ENCODE measurements at regions not wholly inside any gene's neighbourhood (a gene's known extent, or its start where the extent isn't known, plus 50 kb on each side); places are given as distances from the start of the nearest gene placed in this dataset.

DNA sequence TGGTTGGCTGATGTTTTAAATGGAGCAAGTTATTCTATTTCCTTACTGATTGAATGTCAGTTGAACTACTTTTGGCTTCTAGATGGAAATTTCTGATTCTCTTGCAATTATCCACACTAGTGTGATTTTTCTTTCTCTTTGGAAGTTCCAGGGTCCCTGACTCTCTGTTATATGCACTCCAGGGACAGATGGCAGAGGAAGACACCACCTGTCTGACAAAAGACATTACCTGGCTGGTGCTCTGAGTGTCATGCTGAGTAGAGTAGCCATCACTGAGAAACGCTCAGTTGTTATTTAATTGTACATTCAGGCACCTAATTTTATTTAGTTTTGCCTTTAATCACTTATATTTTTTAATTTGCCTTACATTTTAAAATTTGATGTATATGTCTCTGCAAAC, 105.4 kb upstream of the TLL1 start:
- TF ChIP-seq, protein P1, sequence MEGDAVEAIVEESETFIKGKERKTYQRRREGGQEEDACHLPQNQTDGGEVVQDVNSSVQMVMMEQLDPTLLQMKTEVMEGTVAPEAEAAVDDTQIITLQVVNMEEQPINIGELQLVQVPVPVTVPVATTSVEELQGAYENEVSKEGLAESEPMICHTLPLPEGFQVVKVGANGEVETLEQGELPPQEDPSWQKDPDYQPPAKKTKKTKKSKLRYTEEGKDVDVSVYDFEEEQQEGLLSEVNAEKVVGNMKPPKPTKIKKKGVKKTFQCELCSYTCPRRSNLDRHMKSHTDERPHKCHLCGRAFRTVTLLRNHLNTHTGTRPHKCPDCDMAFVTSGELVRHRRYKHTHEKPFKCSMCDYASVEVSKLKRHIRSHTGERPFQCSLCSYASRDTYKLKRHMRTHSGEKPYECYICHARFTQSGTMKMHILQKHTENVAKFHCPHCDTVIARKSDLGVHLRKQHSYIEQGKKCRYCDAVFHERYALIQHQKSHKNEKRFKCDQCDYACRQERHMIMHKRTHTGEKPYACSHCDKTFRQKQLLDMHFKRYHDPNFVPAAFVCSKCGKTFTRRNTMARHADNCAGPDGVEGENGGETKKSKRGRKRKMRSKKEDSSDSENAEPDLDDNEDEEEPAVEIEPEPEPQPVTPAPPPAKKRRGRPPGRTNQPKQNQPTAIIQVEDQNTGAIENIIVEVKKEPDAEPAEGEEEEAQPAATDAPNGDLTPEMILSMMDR (IDR thresholded peaks at IDR 0.05), result no peak
- TF ChIP-seq, protein P2, sequence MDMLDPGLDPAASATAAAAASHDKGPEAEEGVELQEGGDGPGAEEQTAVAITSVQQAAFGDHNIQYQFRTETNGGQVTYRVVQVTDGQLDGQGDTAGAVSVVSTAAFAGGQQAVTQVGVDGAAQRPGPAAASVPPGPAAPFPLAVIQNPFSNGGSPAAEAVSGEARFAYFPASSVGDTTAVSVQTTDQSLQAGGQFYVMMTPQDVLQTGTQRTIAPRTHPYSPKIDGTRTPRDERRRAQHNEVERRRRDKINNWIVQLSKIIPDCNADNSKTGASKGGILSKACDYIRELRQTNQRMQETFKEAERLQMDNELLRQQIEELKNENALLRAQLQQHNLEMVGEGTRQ (CRISPR knock-in tag; IDR thresholded peaks at IDR 0.05), result no peak
- TF ChIP-seq SP1 (CRISPR knock-in tag; conservative IDR thresholded peaks at IDR 0.05) (no peak), TEAD4 (CRISPR knock-in tag; IDR thresholded peaks at IDR 0.05) (no peak), ZNF671 (CRISPR knock-in tag; IDR thresholded peaks at IDR 0.05) (no peak), NFYB (CRISPR knock-in tag; conservative IDR thresholded peaks at IDR 0.05; ENCODE audit: low read depth) (no peak), ESRRA (CRISPR knock-in tag; IDR thresholded peaks at IDR 0.05; ENCODE audit: borderline replicate concordance) (no peak), NFE2L1 (CRISPR knock-in tag; IDR thresholded peaks at IDR 0.05) (no peak)
- TF ChIP-seq, protein P3, sequence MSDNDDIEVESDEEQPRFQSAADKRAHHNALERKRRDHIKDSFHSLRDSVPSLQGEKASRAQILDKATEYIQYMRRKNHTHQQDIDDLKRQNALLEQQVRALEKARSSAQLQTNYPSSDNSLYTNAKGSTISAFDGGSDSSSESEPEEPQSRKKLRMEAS (CRISPR knock-in tag; IDR thresholded peaks at IDR 0.05), result no peak
- TF ChIP-seq, protein P4, sequence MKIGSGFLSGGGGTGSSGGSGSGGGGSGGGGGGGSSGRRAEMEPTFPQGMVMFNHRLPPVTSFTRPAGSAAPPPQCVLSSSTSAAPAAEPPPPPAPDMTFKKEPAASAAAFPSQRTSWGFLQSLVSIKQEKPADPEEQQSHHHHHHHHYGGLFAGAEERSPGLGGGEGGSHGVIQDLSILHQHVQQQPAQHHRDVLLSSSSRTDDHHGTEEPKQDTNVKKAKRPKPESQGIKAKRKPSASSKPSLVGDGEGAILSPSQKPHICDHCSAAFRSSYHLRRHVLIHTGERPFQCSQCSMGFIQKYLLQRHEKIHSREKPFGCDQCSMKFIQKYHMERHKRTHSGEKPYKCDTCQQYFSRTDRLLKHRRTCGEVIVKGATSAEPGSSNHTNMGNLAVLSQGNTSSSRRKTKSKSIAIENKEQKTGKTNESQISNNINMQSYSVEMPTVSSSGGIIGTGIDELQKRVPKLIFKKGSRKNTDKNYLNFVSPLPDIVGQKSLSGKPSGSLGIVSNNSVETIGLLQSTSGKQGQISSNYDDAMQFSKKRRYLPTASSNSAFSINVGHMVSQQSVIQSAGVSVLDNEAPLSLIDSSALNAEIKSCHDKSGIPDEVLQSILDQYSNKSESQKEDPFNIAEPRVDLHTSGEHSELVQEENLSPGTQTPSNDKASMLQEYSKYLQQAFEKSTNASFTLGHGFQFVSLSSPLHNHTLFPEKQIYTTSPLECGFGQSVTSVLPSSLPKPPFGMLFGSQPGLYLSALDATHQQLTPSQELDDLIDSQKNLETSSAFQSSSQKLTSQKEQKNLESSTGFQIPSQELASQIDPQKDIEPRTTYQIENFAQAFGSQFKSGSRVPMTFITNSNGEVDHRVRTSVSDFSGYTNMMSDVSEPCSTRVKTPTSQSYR (CRISPR knock-in tag; IDR thresholded peaks at IDR 0.05), result no peak
- TF ChIP-seq, protein P5, sequence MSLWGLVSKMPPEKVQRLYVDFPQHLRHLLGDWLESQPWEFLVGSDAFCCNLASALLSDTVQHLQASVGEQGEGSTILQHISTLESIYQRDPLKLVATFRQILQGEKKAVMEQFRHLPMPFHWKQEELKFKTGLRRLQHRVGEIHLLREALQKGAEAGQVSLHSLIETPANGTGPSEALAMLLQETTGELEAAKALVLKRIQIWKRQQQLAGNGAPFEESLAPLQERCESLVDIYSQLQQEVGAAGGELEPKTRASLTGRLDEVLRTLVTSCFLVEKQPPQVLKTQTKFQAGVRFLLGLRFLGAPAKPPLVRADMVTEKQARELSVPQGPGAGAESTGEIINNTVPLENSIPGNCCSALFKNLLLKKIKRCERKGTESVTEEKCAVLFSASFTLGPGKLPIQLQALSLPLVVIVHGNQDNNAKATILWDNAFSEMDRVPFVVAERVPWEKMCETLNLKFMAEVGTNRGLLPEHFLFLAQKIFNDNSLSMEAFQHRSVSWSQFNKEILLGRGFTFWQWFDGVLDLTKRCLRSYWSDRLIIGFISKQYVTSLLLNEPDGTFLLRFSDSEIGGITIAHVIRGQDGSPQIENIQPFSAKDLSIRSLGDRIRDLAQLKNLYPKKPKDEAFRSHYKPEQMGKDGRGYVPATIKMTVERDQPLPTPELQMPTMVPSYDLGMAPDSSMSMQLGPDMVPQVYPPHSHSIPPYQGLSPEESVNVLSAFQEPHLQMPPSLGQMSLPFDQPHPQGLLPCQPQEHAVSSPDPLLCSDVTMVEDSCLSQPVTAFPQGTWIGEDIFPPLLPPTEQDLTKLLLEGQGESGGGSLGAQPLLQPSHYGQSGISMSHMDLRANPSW (CRISPR knock-in tag; conservative IDR thresholded peaks at IDR 0.05; ENCODE audit: low read depth), result no peak
- TF ChIP-seq, protein P6, sequence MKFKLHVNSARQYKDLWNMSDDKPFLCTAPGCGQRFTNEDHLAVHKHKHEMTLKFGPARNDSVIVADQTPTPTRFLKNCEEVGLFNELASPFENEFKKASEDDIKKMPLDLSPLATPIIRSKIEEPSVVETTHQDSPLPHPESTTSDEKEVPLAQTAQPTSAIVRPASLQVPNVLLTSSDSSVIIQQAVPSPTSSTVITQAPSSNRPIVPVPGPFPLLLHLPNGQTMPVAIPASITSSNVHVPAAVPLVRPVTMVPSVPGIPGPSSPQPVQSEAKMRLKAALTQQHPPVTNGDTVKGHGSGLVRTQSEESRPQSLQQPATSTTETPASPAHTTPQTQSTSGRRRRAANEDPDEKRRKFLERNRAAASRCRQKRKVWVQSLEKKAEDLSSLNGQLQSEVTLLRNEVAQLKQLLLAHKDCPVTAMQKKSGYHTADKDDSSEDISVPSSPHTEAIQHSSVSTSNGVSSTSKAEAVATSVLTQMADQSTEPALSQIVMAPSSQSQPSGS (CRISPR knock-in tag; IDR thresholded peaks at IDR 0.05; ENCODE audit: borderline replicate concordance, low read depth), result no peak

Measured in WTC11 (cell line).